K562 (cell line): ENCODE measurements at regions not wholly inside any gene's neighbourhood (a gene's known extent, or its start where the extent isn't known, plus 50 kb on each side); places are given as distances from the start of the nearest gene placed in this dataset.

Experiments
- ATAC-seq: fragments of 200-7000 bp; cut with Tn5 transposase; 3 replicates; pipeline ENCODE4 v1.9.1; 2020; ENCODE audit warnings: moderate library complexity
- BruUV-seq: library from RNA; stranded (reverse); fragments of 400-500 nt; replicated peaks from 2 replicates; lab custom pipeline; 2021; lab: Mats Ljungman, UMichigan
- CTCF ChIA-PET: fragments of 300-600 bp; formaldehyde crosslinking; extraction: SDS; loops from one replicate; lab custom pipeline; 2021; ENCODE audit warnings: low intra/inter-chr PET ratio; lab: Yijun Ruan, JAX
- POLR2A ChIA-PET: fragments of 300-600, 350-650 bp; sonication (Branson Sonifier 250); formaldehyde crosslinking; extraction: SDS; loops from one replicate; lab custom pipeline; 2021; ENCODE audit warnings: antibody characterized with exemption, inconsistent platforms; lab: Yijun Ruan, JAX
- DNase-seq, 4 experiments: peaks; one replicate each; pipeline versions ENCODE4 v3.0.0 to v3.0.0-alpha.2; 2011 to 2018; ENCODE audit warnings: low spot score in 3 of 4, mixed read lengths in 3 of 4; ENCODE audit errors: extremely low read depth in 1 of 4
- FAIRE-seq: peaks from 2 replicates; lab custom pipeline; 2011; peaks lifted over from hg19 to GRCh38; lab: Jason Lieb, UNC
- H2AFZ ChIP-seq: 2 replicates; pipeline ENCODE4 v1.6.0; 2011; ENCODE audit warnings: low read depth, low read length, control low read depth, inconsistent platforms
- H3K27ac ChIP-seq: fragments of 200-600 bp; 3 replicates; pipeline ENCODE4 v1.8.0; 2011; ENCODE audit warnings: low read depth, mild to moderate bottlenecking, control low read depth, inconsistent platforms, low read length, moderate library complexity, mixed read lengths; ENCODE audit errors: extremely low read depth
- H3K27me3 ChIP-seq, 2 experiments: fragments of 300-600 bp in 1 of 2; 2 replicates in 1 of 2; 3 replicates in 1 of 2; pipeline versions ENCODE4 v1.6.0 to v1.8.0; 2011; ENCODE audit warnings: inconsistent platforms in 2 of 2, low read length in 2 of 2, mild to moderate bottlenecking in 1 of 2, mixed read lengths in 1 of 2, moderate library complexity in 1 of 2; ENCODE audit not compliant: control insufficient read depth in 2 of 2, insufficient read depth in 2 of 2
- H3K36me3 ChIP-seq: fragments of 300-600 bp; 3 replicates; pipeline ENCODE4 v1.8.0; 2011; ENCODE audit warnings: mild to moderate bottlenecking, low read length, inconsistent platforms; ENCODE audit not compliant: control insufficient read depth, insufficient read depth
- H3K4me1 ChIP-seq, 2 experiments: fragments of 200-600 bp in 1 of 2; replicated peaks in 1 of 2; 2 replicates in 1 of 2; 3 replicates in 1 of 2; pipeline versions ENCODE4 v1.5.1 to v1.8.0; 2011; ENCODE audit warnings: inconsistent platforms in 2 of 2, low read length in 2 of 2, mild to moderate bottlenecking in 1 of 2, mixed read lengths in 1 of 2, moderate library complexity in 1 of 2; ENCODE audit not compliant: control insufficient read depth in 2 of 2, insufficient read depth in 2 of 2
- H3K4me2 ChIP-seq: 2 replicates; pipeline ENCODE4 v1.6.1; 2011; ENCODE audit warnings: low read length, control low read depth, inconsistent platforms, mixed read lengths; ENCODE audit not compliant: insufficient read depth
- H3K4me3 ChIP-seq: fragments of 200-600 bp; sonication (generic), shearing (Covaris generic); 2 replicates; pipeline ENCODE4 v1.5.1; 2016; ENCODE audit warnings: control low read depth, inconsistent platforms
- H3K79me2 ChIP-seq: fragments of 200-600 bp; 3 replicates; pipeline ENCODE4 v1.8.0; 2011; ENCODE audit warnings: low read length, inconsistent platforms; ENCODE audit not compliant: control insufficient read depth, insufficient read depth
- H3K9ac ChIP-seq, 2 experiments: 2 replicates each; pipeline versions ENCODE4 v1.6.0 to v1.6.1; 2011; ENCODE audit warnings: low read depth in 2 of 2, low read length in 2 of 2, control low read depth in 1 of 2, inconsistent platforms in 1 of 2, mild to moderate bottlenecking in 1 of 2, mixed read lengths in 1 of 2; ENCODE audit not compliant: insufficient read depth in 1 of 2
- H3K9me1 ChIP-seq: one replicate; pipeline ENCODE4 v1.6.0; 2011; ENCODE audit warnings: inconsistent platforms, mild to moderate bottlenecking, low read length, moderate library complexity; ENCODE audit not compliant: control insufficient read depth, insufficient read depth
- H3K9me3 ChIP-seq: replicated peaks from 2 replicates; pipeline ENCODE4 v1.5.1; 2011; ENCODE audit warnings: low read depth, low read length, inconsistent platforms; ENCODE audit not compliant: control insufficient read depth, insufficient read depth
- H4K20me1 ChIP-seq: replicated peaks from 2 replicates; pipeline ENCODE4 v1.6.1; 2011; ENCODE audit warnings: low read length, inconsistent platforms, mixed read lengths; ENCODE audit not compliant: control insufficient read depth, insufficient read depth
- BRD9 ChIP-seq: fragments of 450-650 bp; IDR thresholded peaks from 2 replicates; pipeline ENCODE4 v1.6.1; 2018; ENCODE audit warnings: low read depth; ENCODE audit not compliant: partially characterized antibody
- ETV6 ChIP-seq, 3 experiments: fragments of 150-350 bp in 1 of 3; sonication (generic) in 1 of 3; formaldehyde crosslinking in 1 of 3; IDR thresholded peaks; 2 replicates each; pipeline versions ENCODE4 v1.6.1 to v1.8.0; 2014 to 2022; ENCODE audit warnings: borderline replicate concordance in 2 of 3, low read depth in 2 of 3, antibody characterized with exemption in 1 of 3, low read length in 1 of 3, mild to moderate bottlenecking in 1 of 3, missing genetic modification reagents in 1 of 3
- HMG20A ChIP-seq: fragments of 450-650 bp; formaldehyde crosslinking; conservative IDR thresholded peaks from 2 replicates; pipeline ENCODE4 v1.4.0; 2020; ENCODE audit warnings: mild to moderate bottlenecking, mixed read lengths
- MAFG ChIP-seq: fragments of 450-650 bp; conservative IDR thresholded peaks from 2 replicates; pipeline ENCODE4 v1.6.1; 2016; ENCODE audit warnings: missing genetic modification characterization, missing compliant biosample characterization
- MIER1 ChIP-seq: fragments of 450-650 bp; IDR thresholded peaks from 2 replicates; pipeline ENCODE4 v1.6.1; 2016; ENCODE audit warnings: antibody characterized with exemption, mild to moderate bottlenecking, low read depth
- PHF21A ChIP-seq: fragments of 450-650 bp; IDR thresholded peaks from 2 replicates; pipeline ENCODE4 v1.6.1; 2017; ENCODE audit warnings: low read depth, borderline replicate concordance
- ZBTB40 ChIP-seq, 2 experiments: fragments of 450-650 bp in 1 of 2; sonication (generic) in 1 of 2; formaldehyde crosslinking in 1 of 2; IDR thresholded peaks; 2 replicates each; pipeline versions ENCODE4 v1.7.1 to v1.9.0; 2016 to 2022; ENCODE audit warnings: inconsistent platforms in 1 of 2, mild to moderate bottlenecking in 1 of 2, missing genetic modification reagents in 1 of 2
- WGBS: fragments of 100-300 bp; shearing (Covaris generic); methylation state at CpG from one replicate; pipeline ENCODE4 v1.1.6; 2016; ENCODE audit warnings: low coverage, mixed read lengths; ENCODE audit not compliant: insufficient coverage; ENCODE audit errors: missing lambda C conversion rate; 5-methylcytosine and 5-hydroxymethylcytosine counted together
- in situ Hi-C: fragments of 300-500 bp; cut with MboI; formaldehyde crosslinking; loops from 4 replicates; pipeline ENCODE4 v1.15.0; 2018; ENCODE audit warnings: inconsistent platforms, mixed read lengths
- intact Hi-C: fragments of 100-400 bp; cut with micrococcal nuclease; formaldehyde crosslinking; loops from 2 replicates; pipeline ENCODE4 v1.14.2; 2022

- TF ChIP-seq MAFG (tag) (no peak), HMG20A (no peak), ETV6 (IDR thresholded peaks at IDR 0.05; ENCODE audit: borderline replicate concordance in 1 of 2, low read depth in 2 of 2, low read length in 1 of 2) (no peak), ETV6 (CRISPR knock-in tag; IDR thresholded peaks at IDR 0.05; ENCODE audit: borderline replicate concordance) (no peak), BRD9 (no peak), PHF21A (no peak)
These were observed 1174.4 kb downstream of the BRD1 start (continued) for GRCh38 chr22:48653306-48653705.

- DNase-seq (no peak), ATAC-seq (no peak), FAIRE-seq (no peak)
- BruUV-seq, result no TSS peak
- POLR2A ChIA-PET, result no interaction called here
- Histone ChIP-seq H3K4me2 (no peak overlapping the region), H3K27me3 (no peaks in the 10 kb centered on the region; a peak in 1 of 5 replicates), H4K20me1 (no peaks in the 10 kb centered on the region; the same call in 1 of the 2 replicates), H3K79me2 (no peaks in the 10 kb centered on the region), H3K4me1 (no peaks in the 10 kb centered on the region), H3K36me3 (no peaks in the 10 kb centered on the region), H2AFZ (no peak overlapping the region), H3K4me3 (no peak overlapping the region), H3K9ac (no peak overlapping the region), H3K9me3 (no peaks in the 10 kb centered on the region), H3K9me1 (no peaks in the 10 kb centered on the region), H3K27ac (no peak overlapping the region)
- intact Hi-C loops, result no loop called here
- WGBS, result 2% methylated on average over 9 of the region's 16 CpGs
- in situ Hi-C loops, result no loop called here
- TF ChIP-seq MIER1 (no peak), ZBTB40 (IDR thresholded peaks at IDR 0.05) (no peak), ZBTB40 (CRISPR knock-in tag; IDR thresholded peaks at IDR 0.05) (no peak)
- CTCF ChIA-PET, result no interaction called here
These were observed 1174.9 kb downstream of the BRD1 start for GRCh38 chr22:48652796-48653195.
